ENCODE measurements at regions not wholly inside any gene's neighbourhood (a gene's known extent, or its start where the extent isn't known, plus 50 kb on each side); places are given as distances from the start of the nearest gene placed in this dataset.

GRCh38 chr14:104360501-104360900 is 219.1 kb upstream of the C14orf180 start:
- TF ChIP-seq POLR2A (IDR thresholded peaks at IDR 0.05; ENCODE audit: borderline replicate concordance, extremely low read depth, insufficient read depth, insufficient read length) (no peak), CTCF (IDR thresholded peaks at IDR 0.05 in 2 of 3, conservative IDR thresholded peaks at IDR 0.05 in 1 of 3; ENCODE audit: borderline replicate concordance in 1 of 3, insufficient read depth in 1 of 3, low read depth in 2 of 3, low read length in 2 of 3) (no peak), EZH2 (IDR thresholded peaks at IDR 0.05) (no peak), SRF (IDR thresholded peaks at IDR 0.05; ENCODE audit: low read depth) (no peak)
